GM23338 (cell line): ENCODE measurements at regions not wholly inside any gene's neighbourhood (a gene's known extent, or its start where the extent isn't known, plus 50 kb on each side); places are given as distances from the start of the nearest gene placed in this dataset.

Source experiments
- ATAC-seq: fragments of 200-7000 bp; cut with Tn5 transposase; 3 replicates; pipeline ENCODE4 v1.9.1; 2020
- DNase-seq: peaks from one replicate; pipeline ENCODE4 v3.0.0-alpha.2; 2015; ENCODE audit warnings: low spot score
- H2AFZ ChIP-seq: fragments of 200-600 bp; sonication (generic); 2 replicates; pipeline ENCODE4 v1.8.0; 2016; ENCODE audit warnings: antibody characterized with exemption, mild to moderate bottlenecking, moderate library complexity
- H3F3A ChIP-seq: fragments of 200-600 bp; sonication (generic); replicated peaks from 2 replicates; pipeline ENCODE4 v1.8.0; 2017; ENCODE audit warnings: antibody characterized with exemption, mixed run types, low read depth
- H3K27ac ChIP-seq: fragments of 200-600 bp; sonication (generic); 2 replicates; pipeline ENCODE4 v1.6.1; 2016; ENCODE audit warnings: low read depth
- H3K27me3 ChIP-seq: fragments of 200-600 bp; sonication (generic); 2 replicates; pipeline ENCODE4 v1.8.0; 2016; ENCODE audit warnings: mild to moderate bottlenecking, mixed run types, moderate library complexity; ENCODE audit not compliant: insufficient read depth
- H3K36me3 ChIP-seq: fragments of 200-600 bp; sonication (generic); 2 replicates; pipeline ENCODE4 v1.8.0; 2016; ENCODE audit warnings: mild to moderate bottlenecking; ENCODE audit not compliant: insufficient read depth
- H3K4me1 ChIP-seq: fragments of 200-600 bp; sonication (generic); 2 replicates; pipeline ENCODE4 v1.8.0; 2016; ENCODE audit warnings: mild to moderate bottlenecking, moderate library complexity; ENCODE audit not compliant: insufficient read depth
- H3K4me2 ChIP-seq: fragments of 200-600 bp; sonication (generic); 2 replicates; pipeline ENCODE4 v1.7.1; 2017; ENCODE audit warnings: mixed run types
- H3K4me3 ChIP-seq: fragments of 200-600 bp; sonication (generic); 2 replicates; pipeline ENCODE4 v1.6.1; 2016; ENCODE audit warnings: mixed run types
- H3K79me2 ChIP-seq: fragments of 200-600 bp; sonication (generic); replicated peaks from 2 replicates; pipeline ENCODE4 v1.8.0; 2017; ENCODE audit warnings: mild to moderate bottlenecking; ENCODE audit not compliant: insufficient read depth
- H3K9me2 ChIP-seq: fragments of 200-600 bp; sonication (generic); 2 replicates; pipeline ENCODE4 v1.8.0; 2017; ENCODE audit not compliant: insufficient read depth
- H4K20me1 ChIP-seq: fragments of 200-600 bp; sonication (generic); replicated peaks from 2 replicates; pipeline ENCODE4 v1.8.0; 2017; ENCODE audit warnings: mild to moderate bottlenecking; ENCODE audit not compliant: insufficient read depth
- H3K27ac Mint-ChIP-seq: 2 replicates; pipeline ENCODE4 v1.8.0; 2020; ENCODE audit warnings: inconsistent platforms, mild to moderate bottlenecking, moderate library complexity, mixed read lengths
- H3K27me3 Mint-ChIP-seq: 3 replicates; pipeline ENCODE4 v1.8.0; 2022; ENCODE audit warnings: low read depth, mild to moderate bottlenecking, moderate library complexity, mixed read lengths, inconsistent platforms; ENCODE audit not compliant: insufficient read depth, poor library complexity
- H3K36me3 Mint-ChIP-seq: 3 replicates; pipeline ENCODE4 v1.8.0; 2021; ENCODE audit warnings: low read depth, mild to moderate bottlenecking, inconsistent platforms, moderate library complexity, mixed read lengths
- H3K4me1 Mint-ChIP-seq: 3 replicates; pipeline ENCODE4 v1.8.0; 2020; ENCODE audit warnings: mild to moderate bottlenecking, inconsistent platforms, mixed read lengths
- H3K4me3 Mint-ChIP-seq: 3 replicates; pipeline ENCODE4 v1.8.0; 2021; ENCODE audit warnings: moderate library complexity, mild to moderate bottlenecking, inconsistent platforms, mixed read lengths
- H3K9me3 Mint-ChIP-seq: 3 replicates; pipeline ENCODE4 v1.8.0; 2020; ENCODE audit warnings: moderate library complexity, mild to moderate bottlenecking, inconsistent platforms, mixed read lengths
- CREB1 ChIP-seq: fragments of 250-450 bp; sonication (Bioruptor Pico); IDR thresholded peaks from 2 replicates; pipeline ENCODE4 v1.5.0; 2020; ENCODE audit warnings: low read depth, mild to moderate bottlenecking, moderate library complexity
- JUNB ChIP-seq: IDR thresholded peaks from one replicate; pipeline ENCODE4 v1.6.1; 2016; ENCODE audit warnings: antibody characterized with exemption; ENCODE audit not compliant: unreplicated experiment
- ZNF114 ChIP-seq: fragments of 250-450 bp; sonication (Bioruptor Pico); IDR thresholded peaks from 2 replicates; pipeline ENCODE4 v1.5.0; 2020; ENCODE audit warnings: mild to moderate bottlenecking, moderate library complexity
- TF ChIP-seq, protein P1 (sequence below): fragments of 250-450 bp; sonication (Bioruptor Pico); IDR thresholded peaks from 2 replicates; pipeline ENCODE4 v1.5.0; 2020; ENCODE audit warnings: mild to moderate bottlenecking, moderate library complexity
- TF ChIP-seq, protein P2 (sequence below): IDR thresholded peaks from one replicate; pipeline ENCODE4 v1.6.1; 2018; ENCODE audit warnings: antibody characterized with exemption; ENCODE audit not compliant: unreplicated experiment

DNA sequence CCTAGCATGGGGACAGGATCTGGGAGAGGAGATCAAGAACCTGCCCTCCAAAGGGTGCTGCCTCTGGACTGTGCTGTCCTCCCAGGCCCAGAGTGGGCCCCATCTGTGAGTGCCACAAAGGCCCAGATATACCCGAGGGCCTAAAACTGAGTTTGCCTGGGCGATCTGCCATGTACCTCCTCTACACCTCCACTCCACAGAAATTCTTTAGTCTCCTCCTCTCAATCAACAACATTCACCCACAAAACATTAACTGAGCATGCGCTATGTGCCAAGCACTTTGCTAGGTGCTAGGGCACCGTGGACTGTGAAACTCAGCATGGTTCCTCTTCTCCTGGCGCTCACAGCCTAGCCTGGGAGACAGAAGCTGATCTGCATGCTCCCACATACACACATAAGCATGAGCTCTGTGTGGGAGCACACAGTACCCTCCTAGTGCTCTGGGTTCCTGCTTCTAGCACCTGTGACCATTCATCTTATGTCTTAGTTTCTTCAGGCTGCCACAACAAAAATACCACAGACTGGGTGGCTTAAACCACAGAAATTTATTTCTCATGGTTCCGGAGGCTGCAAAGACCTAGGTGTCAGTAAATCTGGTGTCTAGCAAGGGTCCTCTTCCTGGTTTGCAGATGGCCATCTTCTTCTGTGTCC, 82.0 kb upstream of the FSTL4 start (continued):
- TF ChIP-seq, protein P1, sequence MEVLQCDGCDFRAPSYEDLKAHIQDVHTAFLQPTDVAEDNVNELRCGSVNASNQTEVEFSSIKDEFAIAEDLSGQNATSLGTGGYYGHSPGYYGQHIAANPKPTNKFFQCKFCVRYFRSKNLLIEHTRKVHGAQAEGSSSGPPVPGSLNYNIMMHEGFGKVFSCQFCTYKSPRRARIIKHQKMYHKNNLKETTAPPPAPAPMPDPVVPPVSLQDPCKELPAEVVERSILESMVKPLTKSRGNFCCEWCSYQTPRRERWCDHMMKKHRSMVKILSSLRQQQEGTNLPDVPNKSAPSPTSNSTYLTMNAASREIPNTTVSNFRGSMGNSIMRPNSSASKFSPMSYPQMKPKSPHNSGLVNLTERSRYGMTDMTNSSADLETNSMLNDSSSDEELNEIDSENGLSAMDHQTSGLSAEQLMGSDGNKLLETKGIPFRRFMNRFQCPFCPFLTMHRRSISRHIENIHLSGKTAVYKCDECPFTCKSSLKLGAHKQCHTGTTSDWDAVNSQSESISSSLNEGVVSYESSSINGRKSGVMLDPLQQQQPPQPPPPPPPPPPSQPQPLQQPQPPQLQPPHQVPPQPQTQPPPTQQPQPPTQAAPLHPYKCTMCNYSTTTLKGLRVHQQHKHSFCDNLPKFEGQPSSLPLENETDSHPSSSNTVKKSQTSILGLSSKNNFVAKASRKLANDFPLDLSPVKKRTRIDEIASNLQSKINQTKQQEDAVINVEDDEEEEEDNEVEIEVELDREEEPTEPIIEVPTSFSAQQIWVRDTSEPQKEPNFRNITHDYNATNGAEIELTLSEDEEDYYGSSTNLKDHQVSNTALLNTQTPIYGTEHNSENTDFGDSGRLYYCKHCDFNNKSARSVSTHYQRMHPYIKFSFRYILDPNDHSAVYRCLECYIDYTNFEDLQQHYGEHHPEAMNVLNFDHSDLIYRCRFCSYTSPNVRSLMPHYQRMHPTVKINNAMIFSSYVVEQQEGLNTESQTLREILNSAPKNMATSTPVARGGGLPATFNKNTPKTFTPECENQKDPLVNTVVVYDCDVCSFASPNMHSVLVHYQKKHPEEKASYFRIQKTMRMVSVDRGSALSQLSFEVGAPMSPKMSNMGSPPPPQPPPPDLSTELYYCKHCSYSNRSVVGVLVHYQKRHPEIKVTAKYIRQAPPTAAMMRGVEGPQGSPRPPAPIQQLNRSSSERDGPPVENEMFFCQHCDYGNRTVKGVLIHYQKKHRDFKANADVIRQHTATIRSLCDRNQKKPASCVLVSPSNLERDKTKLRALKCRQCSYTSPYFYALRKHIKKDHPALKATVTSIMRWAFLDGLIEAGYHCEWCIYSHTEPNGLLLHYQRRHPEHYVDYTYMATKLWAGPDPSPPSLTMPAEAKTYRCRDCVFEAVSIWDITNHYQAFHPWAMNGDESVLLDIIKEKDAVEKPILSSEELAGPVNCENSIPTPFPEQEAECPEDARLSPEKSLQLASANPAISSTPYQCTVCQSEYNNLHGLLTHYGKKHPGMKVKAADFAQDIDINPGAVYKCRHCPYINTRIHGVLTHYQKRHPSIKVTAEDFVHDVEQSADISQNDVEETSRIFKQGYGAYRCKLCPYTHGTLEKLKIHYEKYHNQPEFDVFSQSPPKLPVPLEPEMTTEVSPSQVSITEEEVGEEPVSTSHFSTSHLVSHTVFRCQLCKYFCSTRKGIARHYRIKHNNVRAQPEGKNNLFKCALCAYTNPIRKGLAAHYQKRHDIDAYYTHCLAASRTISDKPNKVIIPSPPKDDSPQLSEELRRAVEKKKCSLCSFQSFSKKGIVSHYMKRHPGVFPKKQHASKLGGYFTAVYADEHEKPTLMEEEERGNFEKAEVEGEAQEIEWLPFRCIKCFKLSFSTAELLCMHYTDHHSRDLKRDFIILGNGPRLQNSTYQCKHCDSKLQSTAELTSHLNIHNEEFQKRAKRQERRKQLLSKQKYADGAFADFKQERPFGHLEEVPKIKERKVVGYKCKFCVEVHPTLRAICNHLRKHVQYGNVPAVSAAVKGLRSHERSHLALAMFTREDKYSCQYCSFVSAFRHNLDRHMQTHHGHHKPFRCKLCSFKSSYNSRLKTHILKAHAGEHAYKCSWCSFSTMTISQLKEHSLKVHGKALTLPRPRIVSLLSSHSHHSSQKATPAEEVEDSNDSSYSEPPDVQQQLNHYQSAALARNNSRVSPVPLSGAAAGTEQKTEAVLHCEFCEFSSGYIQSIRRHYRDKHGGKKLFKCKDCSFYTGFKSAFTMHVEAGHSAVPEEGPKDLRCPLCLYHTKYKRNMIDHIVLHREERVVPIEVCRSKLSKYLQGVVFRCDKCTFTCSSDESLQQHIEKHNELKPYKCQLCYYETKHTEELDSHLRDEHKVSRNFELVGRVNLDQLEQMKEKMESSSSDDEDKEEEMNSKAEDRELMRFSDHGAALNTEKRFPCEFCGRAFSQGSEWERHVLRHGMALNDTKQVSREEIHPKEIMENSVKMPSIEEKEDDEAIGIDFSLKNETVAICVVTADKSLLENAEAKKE (CRISPR knock-in tag): no peak
- TF ChIP-seq ZNF114 (CRISPR knock-in tag): no peak
- TF ChIP-seq, protein P2, sequence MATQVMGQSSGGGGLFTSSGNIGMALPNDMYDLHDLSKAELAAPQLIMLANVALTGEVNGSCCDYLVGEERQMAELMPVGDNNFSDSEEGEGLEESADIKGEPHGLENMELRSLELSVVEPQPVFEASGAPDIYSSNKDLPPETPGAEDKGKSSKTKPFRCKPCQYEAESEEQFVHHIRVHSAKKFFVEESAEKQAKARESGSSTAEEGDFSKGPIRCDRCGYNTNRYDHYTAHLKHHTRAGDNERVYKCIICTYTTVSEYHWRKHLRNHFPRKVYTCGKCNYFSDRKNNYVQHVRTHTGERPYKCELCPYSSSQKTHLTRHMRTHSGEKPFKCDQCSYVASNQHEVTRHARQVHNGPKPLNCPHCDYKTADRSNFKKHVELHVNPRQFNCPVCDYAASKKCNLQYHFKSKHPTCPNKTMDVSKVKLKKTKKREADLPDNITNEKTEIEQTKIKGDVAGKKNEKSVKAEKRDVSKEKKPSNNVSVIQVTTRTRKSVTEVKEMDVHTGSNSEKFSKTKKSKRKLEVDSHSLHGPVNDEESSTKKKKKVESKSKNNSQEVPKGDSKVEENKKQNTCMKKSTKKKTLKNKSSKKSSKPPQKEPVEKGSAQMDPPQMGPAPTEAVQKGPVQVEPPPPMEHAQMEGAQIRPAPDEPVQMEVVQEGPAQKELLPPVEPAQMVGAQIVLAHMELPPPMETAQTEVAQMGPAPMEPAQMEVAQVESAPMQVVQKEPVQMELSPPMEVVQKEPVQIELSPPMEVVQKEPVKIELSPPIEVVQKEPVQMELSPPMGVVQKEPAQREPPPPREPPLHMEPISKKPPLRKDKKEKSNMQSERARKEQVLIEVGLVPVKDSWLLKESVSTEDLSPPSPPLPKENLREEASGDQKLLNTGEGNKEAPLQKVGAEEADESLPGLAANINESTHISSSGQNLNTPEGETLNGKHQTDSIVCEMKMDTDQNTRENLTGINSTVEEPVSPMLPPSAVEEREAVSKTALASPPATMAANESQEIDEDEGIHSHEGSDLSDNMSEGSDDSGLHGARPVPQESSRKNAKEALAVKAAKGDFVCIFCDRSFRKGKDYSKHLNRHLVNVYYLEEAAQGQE: no peak

DNA sequence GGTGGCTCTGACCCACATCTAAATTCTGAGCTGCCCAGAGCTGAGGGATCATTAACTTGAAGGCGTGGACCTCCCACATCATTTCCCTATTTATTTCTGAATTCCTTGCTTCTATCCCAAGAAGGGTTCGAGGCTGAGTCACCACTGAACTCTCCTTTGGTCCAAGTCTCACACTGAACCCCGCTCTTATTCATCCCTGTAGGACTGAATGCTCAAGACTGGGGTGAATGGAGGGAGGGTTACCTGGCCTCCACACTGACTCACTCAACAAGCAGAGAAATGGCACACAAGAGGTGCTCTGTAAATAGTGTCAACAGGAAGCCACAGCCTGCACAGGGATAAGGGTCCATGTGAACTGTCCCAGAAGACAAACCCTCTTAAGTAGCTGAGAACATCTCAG, 79.1 kb upstream of the FSTL4 start:
- Mint-ChIP-seq H3K4me1 (no peaks in the 10 kb centered on the region), H3K9me3 (no peaks in the 10 kb centered on the region; the same call in 2 of the 3 replicates), H3K4me3 (no peak overlapping the region), H3K27ac (no peak overlapping the region), H3K27me3 (peaks cover 3% of the 10 kb centered on the region), H3K36me3 (no peaks in the 10 kb centered on the region)
- Histone ChIP-seq H3K4me3 (no peak overlapping the region), H3K9me2 (0 out of 2 replicates have a peak, but pooled peaks cover 9% of the 10 kb centered on the region), H3F3A (no peaks in the 10 kb centered on the region), H2AFZ (no peak overlapping the region), H3K27me3 (no peaks in the 10 kb centered on the region), H4K20me1 (no peaks in the 10 kb centered on the region), H3K79me2 (no peaks in the 10 kb centered on the region), H3K4me1 (no peaks in the 10 kb centered on the region), H3K36me3 (no peaks in the 10 kb centered on the region), H3K4me2 (no peak overlapping the region), H3K27ac (no peak overlapping the region)
- DNase-seq: no peak
- ATAC-seq: no peak
- TF ChIP-seq, protein P1 (CRISPR knock-in tag): no peak
- TF ChIP-seq CREB1 (CRISPR knock-in tag): no peak
- TF ChIP-seq JUNB: no peak
